ENCODE measurements at regions not wholly inside any gene's neighbourhood (a gene's known extent, or its start where the extent isn't known, plus 50 kb on each side); places are given as distances from the start of the nearest gene placed in this dataset.
"Not testable (repeated sequence)": the region's sequence is repeated elsewhere in the genome, so short reads cannot be mapped to it uniquely, and the experiment has no call there.

- Histone ChIP-seq H3K9me3 (no peaks in the 10 kb centered on the region), H3K36me3 (no peaks in the 10 kb centered on the region), H3K4me3 (no peak overlapping the region), H3K27ac (no peak overlapping the region), H3K4me1 (ENCODE audit: control insufficient read depth in 1 of 2, low read depth in 2 of 2) (peaks cover 7 to 27% of the 10 kb centered on the region in 2 donors), H3K27me3 (replicated peaks; ENCODE audit: insufficient read depth) (no peaks in the 10 kb centered on the region)
- no peak for TF ChIP-seq CTCF (IDR thresholded peaks at IDR 0.05)
- DNase-seq (ENCODE audit: low spot score) (no peak), ATAC-seq (ENCODE audit: insufficient number of reproducible peaks, low FRiP score, low read depth) (no peak)
Observed at GRCh38 chr5:56402266-56403220, 169.4 kb upstream of the ANKRD55 start.

GRCh38 chr5:56397796-56398195, 164.7 kb upstream of the ANKRD55 start:
- not testable (repeated sequence) for ATAC-seq (ENCODE audit: insufficient number of reproducible peaks, low FRiP score, low read depth); H3K27ac ChIP-seq; H3K27me3 ChIP-seq (replicated peaks; ENCODE audit: insufficient read depth); H3K4me3 ChIP-seq; H3K4me1 ChIP-seq (ENCODE audit: control insufficient read depth in 1 of 2, low read depth in 2 of 2); DNase-seq (ENCODE audit: low spot score); H3K36me3 ChIP-seq
- peaks cover 13% of the 10 kb centered on the region for H3K9me3 ChIP-seq

GRCh38 chr5:56396634-56397033, 163.5 kb upstream of the ANKRD55 start:
- Histone ChIP-seq H3K4me1 (ENCODE audit: control insufficient read depth in 1 of 2, low read depth in 2 of 2) (no peaks in the 10 kb centered on the region), H3K27ac (no peak overlapping the region), H3K27me3 (replicated peaks; ENCODE audit: insufficient read depth) (no peaks in the 10 kb centered on the region), H3K9me3 (peaks cover 13% of the 10 kb centered on the region), H3K4me3 (no peak overlapping the region), H3K36me3 (no peaks in the 10 kb centered on the region)
- DNase-seq (ENCODE audit: low spot score) (no peak), ATAC-seq (ENCODE audit: insufficient number of reproducible peaks, low FRiP score, low read depth) (no peak)
- no peak for TF ChIP-seq CTCF (IDR thresholded peaks at IDR 0.05)

GRCh38 chr5:56389261-56389660, 156.1 kb upstream of the ANKRD55 start:
- ATAC-seq (ENCODE audit: insufficient number of reproducible peaks, low FRiP score, low read depth) = no peak
- Histone ChIP-seq H3K27ac (no peak overlapping the region), H3K9me3 (peaks cover 3% of the 10 kb centered on the region), H3K4me1 (ENCODE audit: control insufficient read depth in 1 of 2, low read depth in 2 of 2) (peaks cover 0 to 6% of the 10 kb centered on the region in 2 donors), H3K36me3 (no peaks in the 10 kb centered on the region), H3K27me3 (replicated peaks; ENCODE audit: insufficient read depth) (no peaks in the 10 kb centered on the region), H3K4me3 (no peak overlapping the region)
- TF ChIP-seq CTCF (IDR thresholded peaks at IDR 0.05) = no peak
- DNase-seq (ENCODE audit: low spot score) = no peak

GRCh38 chr5:56388229-56388985, 155.3 kb upstream of the ANKRD55 start:
- H3K36me3 ChIP-seq = no peaks in the 10 kb centered on the region
- H3K27ac ChIP-seq = no peak overlapping the region
- H3K9me3 ChIP-seq = peaks cover 3% of the 10 kb centered on the region
- DNase-seq (ENCODE audit: low spot score) (no peak), ATAC-seq (ENCODE audit: insufficient number of reproducible peaks, low FRiP score, low read depth) (no peak)
- H3K4me3 ChIP-seq = no peak overlapping the region
- TF ChIP-seq CTCF (IDR thresholded peaks at IDR 0.05) = no peak
- no peaks in the 10 kb centered on the region for H3K27me3 ChIP-seq (replicated peaks; ENCODE audit: insufficient read depth)
- H3K4me1 ChIP-seq (ENCODE audit: control insufficient read depth in 1 of 2, low read depth in 2 of 2) = peaks cover 0 to 6% of the 10 kb centered on the region in 2 donors

Measured in thoracic aorta (tissue), 2 donors.